GM12875 (cell line): ENCODE measurements at regions not wholly inside any gene's neighbourhood (a gene's known extent, or its start where the extent isn't known, plus 50 kb on each side); places are given as distances from the start of the nearest gene placed in this dataset.
A peak's percentile ranks its signal among the peaks of the same experiment; 100 is the strongest.

Source experiments
- H3K4me3 ChIP-seq: one replicate; pipeline ENCODE4 v1.5.1; 2011; ENCODE audit warnings: low read depth, low read length, control low read depth
- TF ChIP-seq, protein P1 (sequence below): IDR thresholded peaks from 2 replicates; pipeline ENCODE4 v1.5.1; 2011; ENCODE audit warnings: low read depth, mild to moderate bottlenecking, control low read depth, inconsistent platforms, low read length, moderate library complexity, borderline replicate concordance; ENCODE audit not compliant: insufficient read depth

DNA sequence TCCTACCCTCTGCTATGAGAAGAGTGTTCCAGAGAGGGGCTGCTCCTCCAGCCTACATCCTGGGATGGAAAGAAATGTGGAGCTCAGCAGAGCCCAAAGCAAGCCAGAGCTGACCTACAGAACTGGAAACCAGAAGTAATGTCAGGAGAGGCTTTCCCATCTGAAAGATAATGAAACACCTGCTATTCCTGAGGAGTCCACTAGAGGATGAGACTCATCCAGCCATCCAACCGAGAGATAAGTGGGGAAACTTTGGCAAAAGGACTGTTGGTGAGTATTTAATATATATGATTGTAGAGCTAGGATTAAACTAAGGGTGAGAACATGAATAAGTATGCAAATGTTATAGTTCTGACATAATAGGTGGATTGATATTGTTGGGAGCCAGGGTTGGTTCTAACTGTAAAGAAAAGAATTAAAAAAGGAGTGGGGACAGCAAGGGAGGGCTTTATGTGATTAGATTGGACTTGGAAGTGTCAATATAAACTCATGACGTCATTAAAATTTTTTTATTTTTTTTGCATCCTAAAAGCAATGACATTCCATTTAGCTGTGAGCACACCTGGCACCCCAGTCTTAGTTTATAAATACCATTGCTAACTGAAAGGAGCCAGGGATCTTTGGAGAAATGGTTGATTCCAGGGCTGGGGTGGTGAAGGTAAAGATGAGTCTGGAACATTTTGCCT is 312.8 kb upstream of the NFE2L3 start:
- TF ChIP-seq, protein P1, sequence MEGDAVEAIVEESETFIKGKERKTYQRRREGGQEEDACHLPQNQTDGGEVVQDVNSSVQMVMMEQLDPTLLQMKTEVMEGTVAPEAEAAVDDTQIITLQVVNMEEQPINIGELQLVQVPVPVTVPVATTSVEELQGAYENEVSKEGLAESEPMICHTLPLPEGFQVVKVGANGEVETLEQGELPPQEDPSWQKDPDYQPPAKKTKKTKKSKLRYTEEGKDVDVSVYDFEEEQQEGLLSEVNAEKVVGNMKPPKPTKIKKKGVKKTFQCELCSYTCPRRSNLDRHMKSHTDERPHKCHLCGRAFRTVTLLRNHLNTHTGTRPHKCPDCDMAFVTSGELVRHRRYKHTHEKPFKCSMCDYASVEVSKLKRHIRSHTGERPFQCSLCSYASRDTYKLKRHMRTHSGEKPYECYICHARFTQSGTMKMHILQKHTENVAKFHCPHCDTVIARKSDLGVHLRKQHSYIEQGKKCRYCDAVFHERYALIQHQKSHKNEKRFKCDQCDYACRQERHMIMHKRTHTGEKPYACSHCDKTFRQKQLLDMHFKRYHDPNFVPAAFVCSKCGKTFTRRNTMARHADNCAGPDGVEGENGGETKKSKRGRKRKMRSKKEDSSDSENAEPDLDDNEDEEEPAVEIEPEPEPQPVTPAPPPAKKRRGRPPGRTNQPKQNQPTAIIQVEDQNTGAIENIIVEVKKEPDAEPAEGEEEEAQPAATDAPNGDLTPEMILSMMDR, result peak; percentile 31; the same call in 1 of the 2 replicates
- H3K4me3 ChIP-seq, result no peak overlapping the region

DNA sequence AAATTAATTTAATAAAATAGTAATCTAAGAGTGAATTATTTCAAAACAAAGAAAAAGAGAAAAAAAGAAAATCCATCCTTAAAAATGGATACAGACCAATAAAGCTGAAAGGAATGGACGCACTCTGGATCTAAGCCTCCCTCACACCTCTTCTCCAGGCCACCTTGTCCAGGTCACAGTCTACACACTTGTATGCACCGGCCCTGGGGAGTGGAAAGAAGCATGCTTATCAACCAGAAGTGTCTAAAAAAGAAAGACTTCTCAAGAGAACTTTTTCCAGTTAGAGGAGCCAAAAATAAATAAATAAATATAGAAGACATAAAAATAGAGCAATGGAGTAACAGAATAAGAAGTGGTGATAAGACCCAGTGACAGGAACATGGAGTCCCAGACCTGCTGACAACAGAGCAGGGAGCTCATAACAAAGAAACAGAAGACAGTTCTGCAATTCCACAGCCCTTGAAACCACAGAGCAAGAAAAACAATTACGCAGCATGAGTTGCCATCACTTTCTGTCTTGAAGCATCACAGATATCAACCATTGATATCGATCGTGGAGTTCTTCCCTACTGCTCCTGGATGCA is 311.7 kb upstream of the NFE2L3 start:
- TF ChIP-seq, protein P1, result no peak
- no peak overlapping the region for H3K4me3 ChIP-seq

DNA sequence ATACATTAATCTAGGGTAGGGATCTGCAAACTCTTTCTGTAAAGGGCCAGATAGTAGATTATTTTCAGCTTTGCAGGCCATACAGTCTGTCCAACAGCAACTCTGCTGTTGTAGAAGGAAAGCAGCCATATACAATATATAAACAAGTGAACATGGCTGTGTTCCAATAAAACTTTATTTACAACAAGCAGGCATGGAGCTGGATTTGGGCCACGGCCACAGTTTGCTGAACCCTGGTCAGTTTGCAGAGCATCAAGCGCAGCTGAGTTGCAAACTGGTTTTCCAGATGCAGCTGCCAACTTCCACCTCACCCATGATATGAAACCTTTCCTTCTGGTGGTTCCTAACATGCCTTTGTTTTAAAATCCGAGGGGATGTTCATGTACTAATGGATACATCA is 310.4 kb upstream of the NFE2L3 start:
- H3K4me3 ChIP-seq, result no peak overlapping the region
- TF ChIP-seq, protein P1, result no peak

DNA sequence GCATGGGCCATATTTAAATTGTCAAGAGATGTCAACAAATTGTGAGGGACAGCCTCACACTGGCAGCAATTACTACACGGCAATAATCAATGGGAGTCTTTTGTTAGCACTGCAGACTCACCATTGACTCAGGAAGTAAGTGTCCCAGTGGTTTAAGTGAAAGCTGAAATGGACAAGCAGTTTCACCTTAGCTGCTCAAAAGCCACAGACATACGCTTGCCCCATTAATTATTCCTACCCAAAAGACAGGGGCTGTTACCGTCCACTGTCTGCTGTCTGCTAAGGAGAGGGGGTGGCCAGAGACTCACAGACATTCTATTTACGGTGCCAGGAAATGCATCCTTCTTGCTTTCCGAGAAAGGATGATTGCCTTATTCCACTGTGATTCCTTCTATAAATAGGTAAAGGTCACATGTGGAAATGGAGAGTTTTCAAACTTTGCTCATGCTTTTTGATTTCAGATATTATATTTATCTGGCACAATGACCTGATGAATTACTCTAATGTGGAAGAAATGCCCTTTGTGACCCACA is 309.7 kb upstream of the NFE2L3 start:
- TF ChIP-seq, protein P1, result no peak

DNA sequence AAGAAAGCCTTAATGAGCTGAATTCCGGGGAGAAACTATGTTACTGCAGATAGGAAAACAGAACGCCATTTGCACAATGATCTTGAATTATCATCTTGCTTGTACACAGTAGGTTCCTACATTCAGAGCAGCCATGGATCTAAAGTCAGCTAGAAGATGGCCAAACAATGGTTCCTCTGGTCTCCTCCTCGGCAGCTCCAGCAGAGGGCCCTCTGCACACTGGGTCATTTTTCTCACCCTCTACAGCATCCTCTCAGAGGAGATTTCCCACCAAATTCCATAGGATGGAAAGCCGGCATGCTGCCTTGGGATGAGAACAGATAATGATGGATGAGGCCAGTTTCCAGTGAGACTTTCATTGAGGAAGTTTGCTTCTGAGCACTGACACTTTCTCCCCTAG is 308.5 kb upstream of the NFE2L3 start:
- TF ChIP-seq, protein P1, result no peak
- H3K4me3 ChIP-seq, result no peak overlapping the region

More for the DNA sequence above, 309.7 kb upstream of the NFE2L3 start:
- no peak overlapping the region for H3K4me3 ChIP-seq

DNA sequence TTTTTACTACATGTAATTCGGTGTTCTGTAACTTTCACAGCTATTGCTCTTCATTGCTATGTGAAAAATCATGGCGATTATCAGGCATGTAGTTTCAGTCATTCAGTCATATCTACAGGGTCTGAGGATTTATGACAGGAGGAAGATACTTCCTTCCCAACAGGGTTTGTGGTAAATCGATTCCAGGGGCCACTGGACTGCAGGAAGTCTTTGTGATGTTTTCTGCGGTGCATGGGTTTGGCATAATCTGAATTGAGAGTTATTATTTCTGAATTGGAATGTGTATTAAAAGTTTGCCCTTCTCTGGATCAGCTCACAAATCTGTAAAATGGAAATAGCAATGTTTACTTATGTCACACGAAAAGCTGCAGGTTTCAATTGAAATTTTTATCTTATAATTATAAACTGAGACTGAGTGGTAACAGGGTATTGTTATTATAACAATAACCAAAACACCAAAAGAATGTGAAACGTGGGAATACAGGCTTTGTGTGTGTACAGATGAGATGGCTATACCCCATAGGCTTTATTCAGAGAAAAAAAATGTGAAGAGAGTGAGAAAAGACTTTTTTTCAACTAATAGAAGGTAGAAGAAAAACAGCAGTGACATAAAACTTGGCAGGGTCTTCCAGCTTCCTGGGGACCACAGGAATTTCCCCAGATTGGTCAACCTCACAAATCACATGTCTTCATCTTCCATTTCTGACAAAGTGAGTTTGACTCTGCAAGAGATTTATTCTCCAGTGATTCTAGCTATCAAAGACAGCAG is 307.7 kb upstream of the NFE2L3 start:
- H3K4me3 ChIP-seq, result no peak overlapping the region
- TF ChIP-seq, protein P1, result no peak
